GM10266 (cell line): ENCODE measurements at regions not wholly inside any gene's neighbourhood (a gene's known extent, or its start where the extent isn't known, plus 50 kb on each side); places are given as distances from the start of the nearest gene placed in this dataset.

Experiments
- DNase-seq: peaks from one replicate; pipeline ENCODE4 v3.0.0; 2012; ENCODE audit errors: extremely low spot score
- CTCF ChIP-seq: IDR thresholded peaks from 2 replicates; pipeline ENCODE4 v1.5.1; 2012; ENCODE audit warnings: mild to moderate bottlenecking, low read depth; ENCODE audit not compliant: control insufficient read depth, insufficient read depth; ENCODE audit errors: missing control alignments

- no peak for TF ChIP-seq CTCF
- DNase-seq: no peak
Observed at GRCh38 chr4:100113732-100114131, 76.5 kb downstream of the DDIT4L start.

GRCh38 chr4:100113096-100113495 lies 77.2 kb downstream of the DDIT4L start:
- TF ChIP-seq CTCF: no peak
- DNase-seq: no peak

- TF ChIP-seq CTCF: no peak
- no peak for DNase-seq
Observed at GRCh38 chr4:100109921-100110320, 80.3 kb downstream of the DDIT4L start.

GRCh38 chr4:100108869-100109268 lies 81.4 kb downstream of the DDIT4L start:
- no peak for DNase-seq

GRCh38 chr4:100106982-100107381 lies 83.3 kb downstream of the DDIT4L start:
- TF ChIP-seq CTCF: no peak
- DNase-seq: no peak

More at GRCh38 chr4:100108869-100109268, 81.4 kb downstream of the DDIT4L start:
- no peak for TF ChIP-seq CTCF

GRCh38 chr4:100103671-100104070 lies 86.6 kb downstream of the DDIT4L start:
- TF ChIP-seq CTCF: no peak
- DNase-seq: no peak

GRCh38 chr4:100100985-100101384 lies 89.3 kb downstream of the DDIT4L start:
- no peak for DNase-seq
- TF ChIP-seq CTCF: no peak
